ENCODE measurements at regions not wholly inside any gene's neighbourhood (a gene's known extent, or its start where the extent isn't known, plus 50 kb on each side); places are given as distances from the start of the nearest gene placed in this dataset.

DNA sequence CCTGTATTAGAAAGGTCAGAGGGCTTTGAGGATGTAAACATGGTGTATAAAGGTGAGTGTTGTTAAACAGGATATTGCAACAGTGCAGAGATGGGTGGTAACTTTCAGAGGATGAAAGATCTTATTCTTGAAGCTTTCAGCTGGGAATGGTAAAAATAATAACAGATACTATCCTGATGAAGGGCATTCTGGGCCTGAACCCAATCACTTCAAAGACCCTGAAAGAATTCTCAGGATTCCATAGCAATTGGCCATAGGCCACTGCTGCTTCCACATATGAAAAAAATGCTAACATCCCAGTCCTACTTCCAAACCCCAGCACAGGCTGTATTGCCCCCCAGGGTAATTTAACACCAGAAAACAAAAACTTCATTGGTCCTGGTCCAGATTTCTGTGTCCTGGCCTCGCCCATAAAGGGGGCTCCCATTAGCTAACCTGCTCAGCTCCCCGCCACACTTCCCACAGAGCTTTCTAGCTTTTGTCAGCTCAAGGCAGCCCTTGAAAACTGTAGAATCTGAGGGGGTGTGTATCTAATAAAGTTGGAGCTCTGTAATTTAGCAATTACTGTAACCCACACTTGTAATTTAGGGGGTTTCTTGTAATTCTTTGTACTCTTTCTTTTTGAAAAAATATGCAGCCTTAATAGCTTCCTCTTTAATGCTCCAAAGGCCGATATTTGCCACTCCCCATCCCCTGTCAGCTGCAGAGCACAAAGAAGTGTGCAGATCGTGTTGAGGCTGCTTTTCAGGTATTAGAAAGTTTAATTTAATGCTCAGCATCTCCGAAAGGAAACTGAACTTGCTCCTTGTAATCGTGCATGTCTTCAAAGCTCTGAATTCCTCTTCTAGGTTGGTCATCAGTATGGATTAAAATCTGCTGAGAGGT is 371.5 kb downstream of the SEC14L1 start:
- Histone ChIP-seq H2AFZ (ENCODE audit: low read depth) (no peak overlapping the region), H3K36me3 (ENCODE audit: insufficient read depth) (no peaks in the 10 kb centered on the region), H4K20me1 (ENCODE audit: insufficient read depth) (no peaks in the 10 kb centered on the region), H3K9ac (no peak overlapping the region), H3K4me1 (ENCODE audit: low read depth, poor library complexity, severe bottlenecking) (no peaks in the 10 kb centered on the region), H3K4me3 (IDR thresholded peaks at IDR 0.05; ENCODE audit: insufficient read depth, low read depth, low read length) (no peak overlapping the region), H3K27me3 (ENCODE audit: insufficient read depth, low read depth) (no peaks in the 10 kb centered on the region), H3K79me2 (ENCODE audit: insufficient read depth, low read depth) (no peaks in the 10 kb centered on the region), H3K4me2 (no peak overlapping the region), H3K27ac (no peak overlapping the region)
- TF ChIP-seq, protein P1, sequence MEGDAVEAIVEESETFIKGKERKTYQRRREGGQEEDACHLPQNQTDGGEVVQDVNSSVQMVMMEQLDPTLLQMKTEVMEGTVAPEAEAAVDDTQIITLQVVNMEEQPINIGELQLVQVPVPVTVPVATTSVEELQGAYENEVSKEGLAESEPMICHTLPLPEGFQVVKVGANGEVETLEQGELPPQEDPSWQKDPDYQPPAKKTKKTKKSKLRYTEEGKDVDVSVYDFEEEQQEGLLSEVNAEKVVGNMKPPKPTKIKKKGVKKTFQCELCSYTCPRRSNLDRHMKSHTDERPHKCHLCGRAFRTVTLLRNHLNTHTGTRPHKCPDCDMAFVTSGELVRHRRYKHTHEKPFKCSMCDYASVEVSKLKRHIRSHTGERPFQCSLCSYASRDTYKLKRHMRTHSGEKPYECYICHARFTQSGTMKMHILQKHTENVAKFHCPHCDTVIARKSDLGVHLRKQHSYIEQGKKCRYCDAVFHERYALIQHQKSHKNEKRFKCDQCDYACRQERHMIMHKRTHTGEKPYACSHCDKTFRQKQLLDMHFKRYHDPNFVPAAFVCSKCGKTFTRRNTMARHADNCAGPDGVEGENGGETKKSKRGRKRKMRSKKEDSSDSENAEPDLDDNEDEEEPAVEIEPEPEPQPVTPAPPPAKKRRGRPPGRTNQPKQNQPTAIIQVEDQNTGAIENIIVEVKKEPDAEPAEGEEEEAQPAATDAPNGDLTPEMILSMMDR (conservative IDR thresholded peaks at IDR 0.05; ENCODE audit: low read depth, low read length): no peak

DNA sequence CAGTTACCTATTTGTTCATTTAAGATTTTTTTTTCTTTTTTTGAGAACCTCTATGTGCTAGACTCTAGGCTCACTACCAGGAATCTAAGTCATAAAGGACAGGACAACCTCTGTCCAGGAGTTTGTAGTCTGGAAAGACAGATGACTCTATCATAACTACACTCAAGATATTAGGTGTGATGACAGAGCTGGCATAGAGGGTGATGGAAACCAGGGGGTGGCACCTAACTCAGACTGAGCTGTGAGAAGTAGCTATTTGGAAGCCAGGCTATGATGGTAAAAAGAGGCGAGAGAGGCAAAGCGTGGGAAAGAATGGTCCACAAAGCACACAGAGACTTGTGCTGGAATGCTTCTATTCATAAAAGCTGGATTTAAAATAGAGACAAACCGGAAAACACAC is 372.3 kb downstream of the SEC14L1 start:
- Histone ChIP-seq H3K4me2 (no peak overlapping the region), H3K4me3 (IDR thresholded peaks at IDR 0.05; ENCODE audit: insufficient read depth, low read depth, low read length) (no peak overlapping the region), H3K4me1 (ENCODE audit: low read depth, poor library complexity, severe bottlenecking) (no peaks in the 10 kb centered on the region), H3K27me3 (ENCODE audit: insufficient read depth, low read depth) (no peaks in the 10 kb centered on the region), H3K36me3 (ENCODE audit: insufficient read depth) (no peaks in the 10 kb centered on the region), H3K9ac (no peak overlapping the region), H4K20me1 (ENCODE audit: insufficient read depth) (no peaks in the 10 kb centered on the region), H3K79me2 (ENCODE audit: insufficient read depth, low read depth) (no peaks in the 10 kb centered on the region), H3K27ac (no peak overlapping the region), H2AFZ (ENCODE audit: low read depth) (no peak overlapping the region)
- TF ChIP-seq, protein P1 (conservative IDR thresholded peaks at IDR 0.05; ENCODE audit: low read depth, low read length): no peak

DNA sequence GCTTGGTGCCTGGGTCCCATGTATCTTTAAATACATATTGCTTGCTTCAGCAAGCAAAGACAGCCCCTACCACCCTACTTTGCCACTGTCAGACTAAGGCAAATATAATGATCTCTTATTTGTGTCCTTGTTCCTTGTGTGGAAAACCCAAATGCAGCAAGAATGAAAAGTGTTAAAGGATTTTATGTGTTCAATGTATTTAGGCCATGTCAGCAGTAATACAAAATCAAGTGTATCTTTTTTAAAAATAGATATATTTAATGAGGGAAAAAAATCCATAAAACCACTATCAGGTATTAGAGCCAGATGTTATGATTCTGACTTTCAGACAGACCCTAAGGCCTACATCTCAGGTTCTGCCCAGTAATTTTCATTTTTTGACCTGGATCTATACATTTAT is 374.5 kb downstream of the SEC14L1 start:
- H3K27ac ChIP-seq: no peak overlapping the region
- no peak overlapping the region for H3K4me2 ChIP-seq
- H3K9ac ChIP-seq: no peak overlapping the region
- no peaks in the 10 kb centered on the region for H3K27me3 ChIP-seq (ENCODE audit: insufficient read depth, low read depth)
- H3K79me2 ChIP-seq (ENCODE audit: insufficient read depth, low read depth): no peaks in the 10 kb centered on the region
- TF ChIP-seq, protein P1 (conservative IDR thresholded peaks at IDR 0.05; ENCODE audit: low read depth, low read length): no peak
- no peaks in the 10 kb centered on the region for H3K36me3 ChIP-seq (ENCODE audit: insufficient read depth)
- no peak overlapping the region for H3K4me3 ChIP-seq (IDR thresholded peaks at IDR 0.05; ENCODE audit: insufficient read depth, low read depth, low read length)
- H4K20me1 ChIP-seq (ENCODE audit: insufficient read depth): no peaks in the 10 kb centered on the region
- no peaks in the 10 kb centered on the region for H3K4me1 ChIP-seq (ENCODE audit: low read depth, poor library complexity, severe bottlenecking)
- H2AFZ ChIP-seq (ENCODE audit: low read depth): no peak overlapping the region

DNA sequence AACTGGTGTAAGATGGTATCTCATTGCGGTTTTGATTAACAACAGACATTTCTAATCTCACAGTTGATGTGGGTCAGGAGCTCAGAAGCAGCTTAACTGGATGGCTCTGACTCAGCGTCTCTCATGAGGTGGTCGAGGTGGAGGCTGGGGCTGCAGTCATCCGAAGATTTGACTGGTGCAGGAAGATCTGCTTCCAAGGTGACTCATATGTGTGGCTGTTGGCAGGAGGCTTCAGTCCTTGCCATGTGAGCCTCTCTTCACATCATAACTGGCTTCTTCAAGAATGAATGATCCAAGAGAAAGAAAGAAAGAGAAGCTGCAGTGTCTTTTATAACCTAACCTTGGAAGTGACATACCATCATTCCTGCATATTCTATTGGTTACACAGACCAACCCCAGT is 376.1 kb downstream of the SEC14L1 start:
- Histone ChIP-seq H2AFZ (ENCODE audit: low read depth) (no peak overlapping the region), H3K4me3 (IDR thresholded peaks at IDR 0.05; ENCODE audit: insufficient read depth, low read depth, low read length) (no peak overlapping the region), H3K79me2 (ENCODE audit: insufficient read depth, low read depth) (no peaks in the 10 kb centered on the region), H3K27ac (no peak overlapping the region), H3K27me3 (ENCODE audit: insufficient read depth, low read depth) (no peaks in the 10 kb centered on the region), H3K4me2 (no peak overlapping the region), H3K9ac (no peak overlapping the region), H4K20me1 (ENCODE audit: insufficient read depth) (no peaks in the 10 kb centered on the region), H3K36me3 (ENCODE audit: insufficient read depth) (no peaks in the 10 kb centered on the region), H3K4me1 (ENCODE audit: low read depth, poor library complexity, severe bottlenecking) (no peaks in the 10 kb centered on the region)
- TF ChIP-seq, protein P1 (conservative IDR thresholded peaks at IDR 0.05; ENCODE audit: low read depth, low read length): no peak
